IMR-90 (cell line): ENCODE measurements at regions not wholly inside any gene's neighbourhood (a gene's known extent, or its start where the extent isn't known, plus 50 kb on each side); places are given as distances from the start of the nearest gene placed in this dataset.
A peak's percentile ranks its signal among the peaks of the same experiment; 100 is the strongest.

Source experiments
- ATAC-seq: fragments of 200-7000 bp; cut with Tn5 transposase; 2 replicates; pipeline ENCODE4 v1.9.1; 2020; ENCODE audit warnings: low read depth, mild to moderate bottlenecking, moderate library complexity
- BruUV-seq: library from RNA; stranded (reverse); fragments of 400-500 nt; replicated peaks from 2 replicates; lab custom pipeline; 2021; lab: Mats Ljungman, UMichigan
- CTCF ChIA-PET: fragments of 300-600 bp; formaldehyde crosslinking; extraction: SDS; loops from one replicate; lab custom pipeline; 2021; ENCODE audit warnings: antibody characterized with exemption; lab: Yijun Ruan, JAX
- POLR2A ChIA-PET: fragments of 300-600 bp; sonication (Branson Sonifier 250); formaldehyde crosslinking; loops from one replicate; lab custom pipeline; 2022; ENCODE audit warnings: antibody characterized with exemption; ENCODE audit not compliant: unreplicated experiment; lab: Charles Lee
- DNase-seq: peaks from one replicate; pipeline ENCODE4 v3.0.0; 2013
- H2AFZ ChIP-seq: replicated peaks from 2 replicates; pipeline ENCODE3; 2013; ENCODE audit warnings: low read length, mild to moderate bottlenecking; ENCODE audit not compliant: poor library complexity
- H2AK5ac ChIP-seq: 2 replicates; pipeline ENCODE4 v1.6.1; 2013; ENCODE audit warnings: low read depth, low read length, inconsistent platforms
- H2AK9ac ChIP-seq: replicated peaks from 2 replicates; pipeline ENCODE3; 2013; ENCODE audit warnings: mild to moderate bottlenecking, low read depth, low read length, moderate library complexity; ENCODE audit not compliant: poor library complexity
- H2BK120ac ChIP-seq: 2 replicates; pipeline ENCODE4 v1.6.1; 2013; ENCODE audit warnings: low read depth, low read length, inconsistent platforms
- H2BK15ac ChIP-seq: 3 replicates; pipeline ENCODE4 v1.6.1; 2013; ENCODE audit warnings: low read depth, low read length, inconsistent platforms
- H2BK20ac ChIP-seq: 2 replicates; pipeline ENCODE4 v1.6.1; 2013; ENCODE audit warnings: low read depth, mild to moderate bottlenecking, inconsistent platforms, low read length, moderate library complexity
- H2BK5ac ChIP-seq: 2 replicates; pipeline ENCODE4 v1.6.1; 2013; ENCODE audit warnings: mild to moderate bottlenecking, low read depth, low read length, inconsistent platforms; ENCODE audit not compliant: poor library complexity, severe bottlenecking
- H3K14ac ChIP-seq: replicated peaks from 2 replicates; pipeline ENCODE4 v1.6.1; 2013; ENCODE audit warnings: low read depth, low read length, inconsistent platforms
- H3K18ac ChIP-seq: 2 replicates; pipeline ENCODE4 v1.6.1; 2013; ENCODE audit warnings: low read depth, low read length, control low read depth
- H3K23ac ChIP-seq: 2 replicates; pipeline ENCODE4 v1.6.1; 2013; ENCODE audit warnings: low read depth, low read length, inconsistent platforms
- H3K27ac ChIP-seq: 2 replicates; pipeline ENCODE4 v1.5.1; 2013; ENCODE audit warnings: mild to moderate bottlenecking, control low read depth, low read length; ENCODE audit not compliant: insufficient read depth
- H3K27me3 ChIP-seq: 2 replicates; pipeline ENCODE4 v1.6.1; 2013; ENCODE audit warnings: low read length; ENCODE audit not compliant: control insufficient read depth, insufficient read depth
- H3K36me3 ChIP-seq: 2 replicates; pipeline ENCODE4 v1.6.1; 2013; ENCODE audit warnings: low read length, mixed read lengths; ENCODE audit not compliant: control insufficient read depth, insufficient read depth
- H3K4ac ChIP-seq: 2 replicates; pipeline ENCODE4 v1.6.1; 2013; ENCODE audit warnings: low read depth, low read length, inconsistent platforms
- H3K4me1 ChIP-seq: 2 replicates; pipeline ENCODE4 v1.6.1; 2013; ENCODE audit warnings: low read length, mixed read lengths; ENCODE audit not compliant: control insufficient read depth, insufficient read depth
- H3K4me2 ChIP-seq: 2 replicates; pipeline ENCODE4 v1.6.1; 2013; ENCODE audit warnings: low read depth, mild to moderate bottlenecking, control low read depth, low read length, moderate library complexity
- H3K4me3 ChIP-seq: 2 replicates; pipeline ENCODE4 v1.5.1; 2013; ENCODE audit warnings: low read depth, mild to moderate bottlenecking, control low read depth, low read length, moderate library complexity; ENCODE audit not compliant: insufficient read depth
- H3K56ac ChIP-seq: 2 replicates; pipeline ENCODE4 v1.6.1; 2013; ENCODE audit warnings: low read length, inconsistent platforms; ENCODE audit not compliant: insufficient read depth; ENCODE audit errors: extremely low read depth
- H3K79me1 ChIP-seq, 2 experiments: 2 replicates each; pipeline ENCODE4 v1.6.1; 2013; ENCODE audit warnings: low read length in 2 of 2, inconsistent platforms in 1 of 2, low read depth in 1 of 2
- H3K9ac ChIP-seq: 2 replicates; pipeline ENCODE4 v1.6.1; 2013; ENCODE audit warnings: low read depth, low read length, control low read depth
- H3K9me1 ChIP-seq: 2 replicates; pipeline ENCODE4 v1.6.1; 2013; ENCODE audit warnings: low read length, inconsistent platforms; ENCODE audit not compliant: insufficient read depth
- H3K9me3 ChIP-seq: 2 replicates; pipeline ENCODE4 v1.6.1; 2013; ENCODE audit warnings: low read length; ENCODE audit not compliant: control insufficient read depth, insufficient read depth
- H4K20me1 ChIP-seq: 2 replicates; pipeline ENCODE4 v1.6.1; 2013; ENCODE audit warnings: low read length, inconsistent platforms; ENCODE audit not compliant: insufficient read depth
- H4K5ac ChIP-seq: 2 replicates; pipeline ENCODE4 v1.6.1; 2013; ENCODE audit warnings: mild to moderate bottlenecking, low read depth, low read length, control low read depth
- H4K8ac ChIP-seq, 2 experiments: 2 replicates each; pipeline ENCODE4 v1.6.1; 2013; ENCODE audit warnings: low read depth in 2 of 2, low read length in 2 of 2, control low read depth in 1 of 2, inconsistent platforms in 1 of 2
- H4K91ac ChIP-seq: 2 replicates; pipeline ENCODE4 v1.6.1; 2013; ENCODE audit warnings: low read depth, low read length, inconsistent platforms; ENCODE audit not compliant: insufficient read depth
- BHLHE40 ChIP-seq: fragments of 150-350 bp; IDR thresholded peaks from 2 replicates; pipeline ENCODE4 v1.6.1; 2016; ENCODE audit warnings: mild to moderate bottlenecking, low read depth, low read length
- CHD1 ChIP-seq: IDR thresholded peaks from 2 replicates; pipeline ENCODE4 v1.6.1; 2012; ENCODE audit warnings: low read depth, low read length, improper control_type of control experiment
- FOS ChIP-seq: fragments of 150-350 bp; IDR thresholded peaks from 2 replicates; pipeline ENCODE4 v1.6.1; 2016; ENCODE audit warnings: low read depth, low read length
- MAZ ChIP-seq: IDR thresholded peaks from 2 replicates; pipeline ENCODE4 v1.6.1; 2012; ENCODE audit warnings: low read depth, mild to moderate bottlenecking, low read length, improper control_type of control experiment, moderate library complexity, borderline replicate concordance
- NFE2L2 ChIP-seq: fragments of 150-350 bp; IDR thresholded peaks from 2 replicates; pipeline ENCODE4 v1.6.1; 2016; ENCODE audit warnings: low read depth, mild to moderate bottlenecking, low read length
- RAD21 ChIP-seq: IDR thresholded peaks from 2 replicates; pipeline ENCODE4 v1.6.1; 2012; ENCODE audit warnings: low read length, improper control_type of control experiment
- RCOR1 ChIP-seq: IDR thresholded peaks from 2 replicates; pipeline ENCODE4 v1.6.1; 2012; ENCODE audit warnings: mild to moderate bottlenecking, low read length, improper control_type of control experiment; ENCODE audit not compliant: insufficient replicate concordance
- SMC3 ChIP-seq: fragments of 150-350 bp; IDR thresholded peaks from 2 replicates; pipeline ENCODE4 v1.6.1; 2016; ENCODE audit warnings: low read depth, mild to moderate bottlenecking, antibody characterized with exemption, low read length, moderate library complexity
- WGBS, 2 experiments: methylation state at CpG; one replicate each; pipeline versions ENCODE4 v1.1.5 to v1.1.7; 2013; ENCODE audit warnings: missing lambda C conversion rate in 2 of 2; ENCODE audit not compliant: insufficient read length in 1 of 2; ENCODE audit errors: extremely low coverage in 2 of 2; 5-methylcytosine and 5-hydroxymethylcytosine counted together
- dilution Hi-C: fragments of 300-500 bp; cut with HindIII; formaldehyde crosslinking; loops from one replicate; pipeline ENCODE4 v1.14.3; 2018; ENCODE audit warnings: low sequenced_read_pairs; ENCODE audit not compliant: unreplicated experiment
- in situ Hi-C: fragments of 300-500 bp; cut with MboI; formaldehyde crosslinking; loops from 3 replicates; pipeline ENCODE4 v1.14.3; 2019; ENCODE audit warnings: low sequenced_read_pairs, inconsistent platforms, mixed read lengths
- intact Hi-C: fragments of 100-400 bp; cut with micrococcal nuclease; formaldehyde crosslinking; loops from 2 replicates; pipeline ENCODE4 v1.10.0; 2022
- TF ChIP-seq, protein P1 (sequence below): conservative IDR thresholded peaks from 2 replicates; pipeline ENCODE4 v1.5.1; 2012; ENCODE audit warnings: mild to moderate bottlenecking, low read depth, low read length, improper control_type of control experiment
- TF ChIP-seq, protein P2 (sequence below): fragments of 150-350 bp; IDR thresholded peaks from 2 replicates; pipeline ENCODE4 v1.6.1; 2017; ENCODE audit warnings: mild to moderate bottlenecking, antibody characterized with exemption, low read length, low read depth

DNA sequence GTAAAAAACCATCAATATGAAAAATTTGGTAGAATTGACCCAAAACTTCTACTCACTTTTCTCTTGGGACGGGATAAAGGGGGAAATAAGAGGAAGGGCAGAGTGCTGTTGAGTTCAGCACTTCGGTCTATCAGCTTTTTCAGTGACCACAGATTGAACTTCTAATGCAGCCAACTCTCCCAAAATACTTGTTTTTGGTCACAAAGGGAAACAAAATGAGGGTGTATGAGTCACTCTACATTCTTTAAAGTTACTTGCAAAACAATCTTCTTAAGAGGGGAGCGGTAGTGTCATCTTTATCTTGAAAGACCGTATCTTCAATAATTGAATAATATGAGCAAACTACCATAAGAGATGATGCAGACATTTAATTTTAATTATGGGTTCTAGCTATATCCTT, 661.3 kb downstream of the CD109 start:
- H2AFZ ChIP-seq: no peak overlapping the region

More for the DNA sequence above, 661.3 kb downstream of the CD109 start:
- Histone ChIP-seq H2BK120ac (peak overlapping the region; percentile 34; the same call in 1 of the 2 replicates), H3K4me2 (peak overlapping the region; percentile 30; the same call in 1 of the 2 replicates), H3K36me3 (no peaks in the 10 kb centered on the region), H2AK5ac (no peak overlapping the region), H4K20me1 (no peaks in the 10 kb centered on the region), H4K8ac (no peak overlapping the region), H3K4me3 (no peak overlapping the region), H3K9ac (no peak overlapping the region), H3K23ac (no peak overlapping the region), H3K9me1 (no peaks in the 10 kb centered on the region), H2BK5ac (peak overlapping the region; percentile 65), H3K14ac (peak overlapping the region; percentile 83), H4K5ac (peak overlapping the region; percentile 28; the same call in 1 of the 2 replicates), H3K56ac (no peak overlapping the region), H3K4ac (peak overlapping the region; percentile 67; the same call in 1 of the 2 replicates), H2BK15ac (peak overlapping the region; percentile 15; the same call in 1 of the 3 replicates), H2BK20ac (peak overlapping the region; percentile 91; the same call in 1 of the 2 replicates), H3K9me3 (no peaks in the 10 kb centered on the region), H3K79me1 (no peaks in the 10 kb centered on the region), H3K27ac (no peak overlapping the region), H3K4me1 (peaks cover 2% of the 10 kb centered on the region; the same call in 1 of the 2 replicates), H2AK9ac (no peak overlapping the region), H3K18ac (peak overlapping the region; percentile 33; the same call in 1 of the 2 replicates), H3K27me3 (no peaks in the 10 kb centered on the region), H4K91ac (no peak overlapping the region)
- in situ Hi-C loops: no loop called here
- ChIA-PET POLR2A (no interaction called here), CTCF (no interaction called here)
- WGBS, 2 experiments: no CpG with 5 or more reads among the region's 4 CpGs
- dilution Hi-C loops: no loop called here
- intact Hi-C loops: no loop called here
- ATAC-seq: peak; percentile 40; the same call in 1 of the 2 replicates
- peak; percentile 46 for DNase-seq
- TF ChIP-seq SMC3 (no peak), RCOR1 (no peak), NFE2L2 (no peak), MAZ (no peak), BHLHE40 (no peak), FOS (no peak), RAD21 (no peak), CHD1 (no peak)
- TF ChIP-seq, protein P1, sequence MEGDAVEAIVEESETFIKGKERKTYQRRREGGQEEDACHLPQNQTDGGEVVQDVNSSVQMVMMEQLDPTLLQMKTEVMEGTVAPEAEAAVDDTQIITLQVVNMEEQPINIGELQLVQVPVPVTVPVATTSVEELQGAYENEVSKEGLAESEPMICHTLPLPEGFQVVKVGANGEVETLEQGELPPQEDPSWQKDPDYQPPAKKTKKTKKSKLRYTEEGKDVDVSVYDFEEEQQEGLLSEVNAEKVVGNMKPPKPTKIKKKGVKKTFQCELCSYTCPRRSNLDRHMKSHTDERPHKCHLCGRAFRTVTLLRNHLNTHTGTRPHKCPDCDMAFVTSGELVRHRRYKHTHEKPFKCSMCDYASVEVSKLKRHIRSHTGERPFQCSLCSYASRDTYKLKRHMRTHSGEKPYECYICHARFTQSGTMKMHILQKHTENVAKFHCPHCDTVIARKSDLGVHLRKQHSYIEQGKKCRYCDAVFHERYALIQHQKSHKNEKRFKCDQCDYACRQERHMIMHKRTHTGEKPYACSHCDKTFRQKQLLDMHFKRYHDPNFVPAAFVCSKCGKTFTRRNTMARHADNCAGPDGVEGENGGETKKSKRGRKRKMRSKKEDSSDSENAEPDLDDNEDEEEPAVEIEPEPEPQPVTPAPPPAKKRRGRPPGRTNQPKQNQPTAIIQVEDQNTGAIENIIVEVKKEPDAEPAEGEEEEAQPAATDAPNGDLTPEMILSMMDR: no peak
- TF ChIP-seq, protein P2, sequence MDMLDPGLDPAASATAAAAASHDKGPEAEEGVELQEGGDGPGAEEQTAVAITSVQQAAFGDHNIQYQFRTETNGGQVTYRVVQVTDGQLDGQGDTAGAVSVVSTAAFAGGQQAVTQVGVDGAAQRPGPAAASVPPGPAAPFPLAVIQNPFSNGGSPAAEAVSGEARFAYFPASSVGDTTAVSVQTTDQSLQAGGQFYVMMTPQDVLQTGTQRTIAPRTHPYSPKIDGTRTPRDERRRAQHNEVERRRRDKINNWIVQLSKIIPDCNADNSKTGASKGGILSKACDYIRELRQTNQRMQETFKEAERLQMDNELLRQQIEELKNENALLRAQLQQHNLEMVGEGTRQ: no peak
- BruUV-seq: no TSS peak
